Left lung (tissue), 4 donors: ENCODE measurements at regions not wholly inside any gene's neighbourhood (a gene's known extent, or its start where the extent isn't known, plus 50 kb on each side); places are given as distances from the start of the nearest gene placed in this dataset.

ENCODE experiments used
- ATAC-seq: fragments of 200-7000 bp; cut with Tn5 transposase; one replicate; pipeline ENCODE4 v1.9.1; 2020; ENCODE audit warnings: moderate library complexity
- DNase-seq, 4 donors: peaks; one replicate each; pipeline ENCODE4 v3.0.0-alpha.2; 2013 to 2020
- H3K27ac ChIP-seq, 2 donors: fragments of 200-600 bp; sonication (generic) in 1 of 2; one replicate each; pipeline versions ENCODE4 v1.5.0 to v1.8.0; 2020 to 2021
- H3K27me3 ChIP-seq, 2 donors: fragments of 200-600 bp; sonication (generic) in 1 of 2; one replicate each; pipeline versions ENCODE4 v1.5.0 to v1.8.0; 2020 to 2021
- H3K36me3 ChIP-seq, 2 donors: fragments of 200-600 bp; sonication (generic) in 1 of 2; one replicate each; pipeline versions ENCODE4 v1.5.0 to v1.8.0; 2020 to 2021
- H3K4me1 ChIP-seq, 2 donors: fragments of 200-600 bp; one replicate each; pipeline ENCODE4 v1.8.0; 2021
- H3K4me3 ChIP-seq, 2 donors: fragments of 200-600 bp; sonication (generic) in 1 of 2; one replicate each; pipeline versions ENCODE4 v1.5.0 to v1.8.0; 2020 to 2021; ENCODE audit warnings: mild to moderate bottlenecking in 1 of 2
- H3K9me3 ChIP-seq, 2 donors: fragments of 200-600 bp; sonication (generic) in 1 of 2; one replicate each; pipeline versions ENCODE4 v1.5.0 to v1.8.0; 2020 to 2021
- CTCF ChIP-seq, 2 donors: fragments of 200-600 bp; sonication (generic) in 1 of 2; IDR thresholded peaks; one replicate each; pipeline versions ENCODE4 v1.5.0 to v1.8.0; 2021; ENCODE audit warnings: antibody characterized with exemption in 2 of 2
- intact Hi-C, 2 donors: fragments of 100-400 bp; cut with DNase I; formaldehyde crosslinking; loops; one replicate each; pipeline versions ENCODE4 v1.11.2 to v1.14.2; 2022
- donor health status: DM: no; HTN: yes; CAD: no.
- donor health status: DM: no; HTN: no; CAD: no.

- H3K4me1 ChIP-seq, result no peaks in the 10 kb centered on the region
- TF ChIP-seq CTCF (IDR thresholded peaks at IDR 0.05), result no peak
- no peak overlapping the region for H3K4me3 ChIP-seq
- DNase-seq (no peak), ATAC-seq (no peak)
- no peak overlapping the region for H3K27ac ChIP-seq
- intact Hi-C loops, result no loop called here
- no peaks in the 10 kb centered on the region for H3K36me3 ChIP-seq
- no peaks in the 10 kb centered on the region for H3K9me3 ChIP-seq
- no peaks in the 10 kb centered on the region for H3K27me3 ChIP-seq
Measured at GRCh38 chr5:101689306-101689705, 606.8 kb downstream of the SLCO4C1 start.

- H3K4me1 ChIP-seq, result no peaks in the 10 kb centered on the region
- no peak for DNase-seq
- no peak for TF ChIP-seq CTCF (IDR thresholded peaks at IDR 0.05)
- no peaks in the 10 kb centered on the region for H3K9me3 ChIP-seq
- no peak overlapping the region for H3K27ac ChIP-seq
- ATAC-seq, result no peak
- intact Hi-C loops, result no loop called here
- H3K4me3 ChIP-seq, result no peak overlapping the region
- H3K36me3 ChIP-seq, result no peaks in the 10 kb centered on the region
- H3K27me3 ChIP-seq, result no peaks in the 10 kb centered on the region
Measured at GRCh38 chr5:101688156-101688555, 607.9 kb downstream of the SLCO4C1 start.

GRCh38 chr5:101687349-101687985, 608.6 kb downstream of the SLCO4C1 start:
- H3K4me1 ChIP-seq, result no peaks in the 10 kb centered on the region
- DNase-seq (no peak), ATAC-seq (no peak)
- H3K4me3 ChIP-seq, result no peak overlapping the region
- intact Hi-C loops, result no loop called here
- TF ChIP-seq CTCF (IDR thresholded peaks at IDR 0.05), result no peak
- no peak overlapping the region for H3K27ac ChIP-seq
- H3K9me3 ChIP-seq, result no peaks in the 10 kb centered on the region
- H3K27me3 ChIP-seq, result no peaks in the 10 kb centered on the region
- no peaks in the 10 kb centered on the region for H3K36me3 ChIP-seq

GRCh38 chr5:101686536-101687157, 609.4 kb downstream of the SLCO4C1 start:
- no peak overlapping the region for H3K27ac ChIP-seq
- TF ChIP-seq CTCF (IDR thresholded peaks at IDR 0.05), result no peak
- H3K4me1 ChIP-seq, result no peaks in the 10 kb centered on the region
- DNase-seq (no peak), ATAC-seq (no peak)
- no peaks in the 10 kb centered on the region for H3K9me3 ChIP-seq
- intact Hi-C loops, result no loop called here
- H3K4me3 ChIP-seq, result no peak overlapping the region
- no peaks in the 10 kb centered on the region for H3K36me3 ChIP-seq
- H3K27me3 ChIP-seq, result no peaks in the 10 kb centered on the region

- intact Hi-C loops, result no loop called here
Measured at GRCh38 chr5:101679816-101680215, 616.3 kb downstream of the SLCO4C1 start.

More at GRCh38 chr5:101679816-101680215, 616.3 kb downstream of the SLCO4C1 start:
- Histone ChIP-seq H3K4me1 (peaks cover 0 to 7% of the 10 kb centered on the region in 2 donors), H3K9me3 (no peaks in the 10 kb centered on the region), H3K36me3 (no peaks in the 10 kb centered on the region), H3K4me3 (no peak overlapping the region), H3K27me3 (no peaks in the 10 kb centered on the region), H3K27ac (no peak overlapping the region)
- DNase-seq (no peak), ATAC-seq (peak; percentile 48)
- no peak for TF ChIP-seq CTCF (IDR thresholded peaks at IDR 0.05)
